Smooth muscle cell (in vitro differentiated cells): ENCODE measurements at regions not wholly inside any gene's neighbourhood (a gene's known extent, or its start where the extent isn't known, plus 50 kb on each side); places are given as distances from the start of the nearest gene placed in this dataset.

Experiments used
- DNase-seq: peaks from one replicate; lab custom pipeline; 2025; ENCODE audit not compliant: unreplicated experiment; lab: John Stamatoyannopoulos, UW
- H2AFZ ChIP-seq: fragments of 200-600 bp; sonication (generic); 2 replicates; pipeline ENCODE4 v1.6.0; 2016; ENCODE audit warnings: antibody characterized with exemption, low read depth, mild to moderate bottlenecking
- H3F3A ChIP-seq: fragments of 200-600 bp; sonication (generic); 2 replicates; pipeline ENCODE4 v1.6.0; 2017; ENCODE audit warnings: antibody characterized with exemption, low read depth
- H3K27ac ChIP-seq: fragments of 200-600 bp; sonication (generic); 2 replicates; pipeline ENCODE4 v1.5.1; 2016; ENCODE audit warnings: low read depth, mild to moderate bottlenecking
- H3K27me3 ChIP-seq: fragments of 200-600 bp; sonication (generic); 2 replicates; pipeline ENCODE4 v1.6.1; 2016; ENCODE audit warnings: low read depth, mild to moderate bottlenecking
- H3K36me3 ChIP-seq: fragments of 200-600 bp; sonication (generic); 2 replicates; pipeline ENCODE4 v1.5.1; 2016; ENCODE audit warnings: low read depth
- H3K4me1 ChIP-seq: fragments of 200-600 bp; sonication (generic); 2 replicates; pipeline ENCODE4 v1.5.1; 2016; ENCODE audit warnings: low read depth
- H3K4me2 ChIP-seq: fragments of 200-600 bp; sonication (generic); 2 replicates; pipeline ENCODE4 v1.6.0; 2016; ENCODE audit warnings: mild to moderate bottlenecking
- H3K4me3 ChIP-seq: fragments of 200-600 bp; sonication (generic); 2 replicates; pipeline ENCODE4 v1.5.1; 2016; ENCODE audit warnings: mild to moderate bottlenecking
- H3K79me2 ChIP-seq: fragments of 200-600 bp; sonication (generic); 2 replicates; pipeline ENCODE4 v1.6.0; 2016; ENCODE audit warnings: low read depth, mild to moderate bottlenecking
- H3K9ac ChIP-seq: fragments of 200-600 bp; sonication (generic); 2 replicates; pipeline ENCODE4 v1.6.0; 2016; ENCODE audit warnings: low read depth
- H3K9me3 ChIP-seq: fragments of 200-600 bp; sonication (generic); replicated peaks from 2 replicates; pipeline ENCODE4 v1.5.1; 2016; ENCODE audit warnings: low read depth
- H4K20me1 ChIP-seq: fragments of 200-600 bp; sonication (generic); 2 replicates; pipeline ENCODE4 v1.6.0; 2016; ENCODE audit warnings: low read depth
- CTCF ChIP-seq: fragments of 200-600 bp; sonication (generic); IDR thresholded peaks from 2 replicates; pipeline ENCODE4 v1.5.1; 2017; ENCODE audit warnings: borderline replicate concordance, mild to moderate bottlenecking, antibody characterized with exemption; ENCODE audit not compliant: insufficient read depth, poor library complexity, severe bottlenecking
- WGBS: methylation state at CpG from one replicate; pipeline ENCODE4 v1.1.7; 2016; ENCODE audit warnings: low lambda C conversion rate; 5-methylcytosine and 5-hydroxymethylcytosine counted together

- Histone ChIP-seq H3K4me1 (no peaks in the 10 kb centered on the region), H3F3A (no peaks in the 10 kb centered on the region), H3K4me2 (no peak overlapping the region), H4K20me1 (no peaks in the 10 kb centered on the region), H3K79me2 (no peaks in the 10 kb centered on the region), H3K9ac (no peak overlapping the region), H3K36me3 (no peaks in the 10 kb centered on the region), H3K4me3 (no peak overlapping the region), H3K27me3 (no peaks in the 10 kb centered on the region), H3K9me3 (no peaks in the 10 kb centered on the region), H3K27ac (no peak overlapping the region), H2AFZ (no peak overlapping the region)
- DNase-seq, result no peak
- no peak for TF ChIP-seq CTCF
- 76% methylated on average over 3 of the region's 3 CpGs for WGBS
Measured at GRCh38 chr4:91746551-91746950, 557.2 kb upstream of the GRID2 start.

DNA sequence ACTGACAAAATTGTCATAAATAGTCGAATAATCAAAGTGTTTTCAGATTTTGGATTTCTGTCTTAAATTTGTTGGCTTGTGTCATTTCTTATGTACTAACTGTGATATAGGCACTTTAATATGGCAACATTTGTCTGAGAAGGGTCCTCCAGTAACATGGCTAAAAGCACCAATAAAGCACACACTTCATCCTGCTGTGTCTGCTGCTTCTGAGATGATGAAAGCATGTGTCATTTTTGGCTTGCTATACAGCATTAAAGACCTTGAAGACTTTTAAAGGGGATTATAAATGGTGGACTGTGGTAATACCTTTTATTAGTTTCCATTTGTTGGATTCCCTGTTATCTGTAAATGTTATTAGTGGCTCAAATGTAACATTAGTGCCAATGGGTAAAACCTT lies 551.8 kb upstream of the GRID2 start:
- Histone ChIP-seq H3F3A (no peaks in the 10 kb centered on the region), H3K27me3 (no peaks in the 10 kb centered on the region), H3K79me2 (no peaks in the 10 kb centered on the region), H3K4me3 (no peak overlapping the region), H3K27ac (no peak overlapping the region), H3K4me2 (no peak overlapping the region), H2AFZ (no peak overlapping the region), H3K4me1 (no peaks in the 10 kb centered on the region), H4K20me1 (no peaks in the 10 kb centered on the region), H3K9ac (no peak overlapping the region), H3K36me3 (no peaks in the 10 kb centered on the region), H3K9me3 (no peaks in the 10 kb centered on the region)
- 97% methylated on average over 1 of the region's 1 CpG for WGBS
- no peak for TF ChIP-seq CTCF
- DNase-seq, result no peak

- Histone ChIP-seq H3K4me3 (no peak overlapping the region), H3K9me3 (no peaks in the 10 kb centered on the region), H3K36me3 (no peaks in the 10 kb centered on the region), H3K9ac (no peak overlapping the region), H3K79me2 (no peaks in the 10 kb centered on the region), H2AFZ (no peak overlapping the region), H3K4me2 (peak overlapping the region; percentile 8), H3F3A (no peaks in the 10 kb centered on the region), H3K27me3 (no peaks in the 10 kb centered on the region), H3K4me1 (no peaks in the 10 kb centered on the region), H3K27ac (no peak overlapping the region), H4K20me1 (no peaks in the 10 kb centered on the region)
- WGBS, result 32% methylated on average over 2 of the region's 2 CpGs
- DNase-seq, result no peak
- TF ChIP-seq CTCF, result no peak
Measured at GRCh38 chr4:91754716-91755115, 549.0 kb upstream of the GRID2 start.

DNA sequence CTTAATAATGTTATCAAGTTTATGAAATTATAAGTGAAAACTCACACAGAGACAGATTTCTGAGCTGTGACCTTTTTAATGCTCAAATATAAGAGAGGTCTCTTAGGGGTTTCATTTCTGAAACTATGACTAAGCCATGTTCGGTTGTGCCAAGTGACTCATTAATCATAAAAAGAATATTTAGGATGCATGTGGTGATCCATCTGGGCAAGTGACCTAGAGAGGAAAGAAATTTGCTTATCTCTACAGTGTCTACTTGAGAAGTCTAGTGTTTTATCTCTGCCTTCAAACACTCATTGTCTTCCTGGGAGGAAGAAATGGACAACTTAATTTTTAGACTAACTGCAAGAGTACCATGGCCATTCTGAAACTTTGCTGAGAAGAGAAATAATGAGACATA lies 545.3 kb upstream of the GRID2 start:
- Histone ChIP-seq H3K9ac (no peak overlapping the region), H3F3A (no peaks in the 10 kb centered on the region), H4K20me1 (no peaks in the 10 kb centered on the region), H3K4me1 (no peaks in the 10 kb centered on the region), H3K27me3 (no peaks in the 10 kb centered on the region), H2AFZ (no peak overlapping the region), H3K36me3 (no peaks in the 10 kb centered on the region), H3K4me2 (peak overlapping the region; percentile 45), H3K79me2 (no peaks in the 10 kb centered on the region), H3K4me3 (no peak overlapping the region), H3K9me3 (no peaks in the 10 kb centered on the region), H3K27ac (peak overlapping the region; percentile 34)
- TF ChIP-seq CTCF, result no peak
- no peak for DNase-seq
- 23% methylated on average over 1 of the region's 1 CpG for WGBS
